ENCODE measurements at regions not wholly inside any gene's neighbourhood (a gene's known extent, or its start where the extent isn't known, plus 50 kb on each side); places are given as distances from the start of the nearest gene placed in this dataset.

- ATAC-seq: no peak; the same call in 2 of the 3 replicates
- DNase-seq (ENCODE audit: low spot score): no peak
- intact Hi-C loops (cut with micrococcal nuclease; ENCODE audit: unreplicated experiment) (no loop called here), in situ Hi-C loops (cut with HindIII; ENCODE audit: extremely low pct_ligation_motif_present, low pct_unique_long_range_greater_than_20kb) (no loop called here)
- no peak for FAIRE-seq
- WGBS (ENCODE audit: low lambda C conversion rate): 12% methylated on average over 8 of the region's 8 CpGs
- Histone ChIP-seq H3K27me3 (ENCODE audit: control insufficient read depth in 1 of 2, insufficient read depth in 2 of 2, low read length in 2 of 2) (peaks cover 0 to 10% of the 10 kb centered on the region in 2 experiments; a peak in 1 of 5 replicates), H3K9me3 (ENCODE audit: low read length) (no peaks in the 10 kb centered on the region), H3K4me1 (ENCODE audit: insufficient read depth, low read length) (peaks cover 11% of the 10 kb centered on the region), H3K4me3 (replicated peaks in 1 of 3; ENCODE audit: insufficient read depth in 1 of 3, low read depth in 2 of 3, low read length in 3 of 3) (no peak overlapping the region), H3K27ac (ENCODE audit: extremely low read length, insufficient read depth, low read length) (no peak overlapping the region), H4K20me1 (ENCODE audit: insufficient read depth, low read length) (no peaks in the 10 kb centered on the region), H3K9ac (ENCODE audit: insufficient read depth, low read depth, low read length) (no peak overlapping the region), H2AFZ (ENCODE audit: low read length) (no peak overlapping the region), H3K36me3 (replicated peaks in 1 of 2; ENCODE audit: control insufficient read depth in 1 of 2, insufficient read depth in 2 of 2, low read length in 2 of 2) (no peaks in the 10 kb centered on the region), H3K79me2 (ENCODE audit: insufficient read depth, low read length) (no peaks in the 10 kb centered on the region), H3K4me2 (ENCODE audit: low read depth, low read length) (no peak overlapping the region)
- TF ChIP-seq RBAK (CRISPR knock-in tag; IDR thresholded peaks at IDR 0.05) (no peak), ZNF292 (CRISPR knock-in tag; IDR thresholded peaks at IDR 0.05; ENCODE audit: borderline replicate concordance, low read depth) (no peak), XRCC5 (optimal IDR thresholded peaks at IDR 0.05; ENCODE audit: low read length) (no peak), CEBPB (IDR thresholded peaks at IDR 0.05; ENCODE audit: borderline replicate concordance, low read depth, low read length) (peak; percentile 86), CEBPG (CRISPR knock-in tag; IDR thresholded peaks at IDR 0.05) (peak; percentile 86), ZNF414 (CRISPR knock-in tag; IDR thresholded peaks at IDR 0.05) (no peak), MED13 (CRISPR knock-in tag; IDR thresholded peaks at IDR 0.05) (no peak), MEIS1 (CRISPR knock-in tag; IDR thresholded peaks at IDR 0.05; ENCODE audit: borderline replicate concordance) (no peak), ZNF580 (CRISPR knock-in tag; IDR thresholded peaks at IDR 0.05; ENCODE audit: borderline replicate concordance, low read depth) (no peak), GZF1 (CRISPR knock-in tag; IDR thresholded peaks at IDR 0.05) (peak; percentile 98), SCMH1 (CRISPR knock-in tag; IDR thresholded peaks at IDR 0.05; ENCODE audit: borderline replicate concordance) (no peak), ZBTB2 (CRISPR knock-in tag; IDR thresholded peaks at IDR 0.05; ENCODE audit: low read depth) (no peak), MLLT10 (CRISPR knock-in tag; IDR thresholded peaks at IDR 0.05) (no peak)
- TF ChIP-seq, protein P1, sequence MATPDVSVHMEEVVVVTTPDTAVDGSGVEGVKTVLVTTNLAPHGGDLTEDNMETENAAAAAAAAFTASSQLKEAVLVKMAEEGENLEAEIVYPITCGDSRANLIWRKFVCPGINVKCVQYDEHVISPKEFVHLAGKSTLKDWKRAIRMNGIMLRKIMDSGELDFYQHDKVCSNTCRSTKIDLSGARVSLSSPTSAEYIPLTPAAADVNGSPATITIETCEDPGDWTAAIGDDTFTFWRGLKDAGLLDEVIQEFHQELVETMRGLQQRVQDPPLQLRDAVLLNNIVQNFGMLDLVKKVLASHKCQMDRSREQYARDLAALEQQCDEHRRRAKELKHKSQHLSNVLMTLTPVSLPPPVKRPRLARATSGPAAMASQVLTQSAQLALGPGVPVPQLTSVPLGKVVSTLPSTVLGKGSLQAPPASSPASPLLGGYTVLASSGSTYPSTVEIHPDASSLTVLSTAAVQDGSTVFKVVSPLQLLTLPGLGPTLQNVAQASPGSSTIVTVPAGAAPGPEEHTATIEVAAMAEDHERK (CRISPR knock-in tag; IDR thresholded peaks at IDR 0.05; ENCODE audit: low read depth): no peak
- TF ChIP-seq, protein P2, sequence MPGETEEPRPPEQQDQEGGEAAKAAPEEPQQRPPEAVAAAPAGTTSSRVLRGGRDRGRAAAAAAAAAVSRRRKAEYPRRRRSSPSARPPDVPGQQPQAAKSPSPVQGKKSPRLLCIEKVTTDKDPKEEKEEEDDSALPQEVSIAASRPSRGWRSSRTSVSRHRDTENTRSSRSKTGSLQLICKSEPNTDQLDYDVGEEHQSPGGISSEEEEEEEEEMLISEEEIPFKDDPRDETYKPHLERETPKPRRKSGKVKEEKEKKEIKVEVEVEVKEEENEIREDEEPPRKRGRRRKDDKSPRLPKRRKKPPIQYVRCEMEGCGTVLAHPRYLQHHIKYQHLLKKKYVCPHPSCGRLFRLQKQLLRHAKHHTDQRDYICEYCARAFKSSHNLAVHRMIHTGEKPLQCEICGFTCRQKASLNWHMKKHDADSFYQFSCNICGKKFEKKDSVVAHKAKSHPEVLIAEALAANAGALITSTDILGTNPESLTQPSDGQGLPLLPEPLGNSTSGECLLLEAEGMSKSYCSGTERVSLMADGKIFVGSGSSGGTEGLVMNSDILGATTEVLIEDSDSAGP (CRISPR knock-in tag; IDR thresholded peaks at IDR 0.05; ENCODE audit: borderline replicate concordance): no peak
- TF ChIP-seq, protein P3, sequence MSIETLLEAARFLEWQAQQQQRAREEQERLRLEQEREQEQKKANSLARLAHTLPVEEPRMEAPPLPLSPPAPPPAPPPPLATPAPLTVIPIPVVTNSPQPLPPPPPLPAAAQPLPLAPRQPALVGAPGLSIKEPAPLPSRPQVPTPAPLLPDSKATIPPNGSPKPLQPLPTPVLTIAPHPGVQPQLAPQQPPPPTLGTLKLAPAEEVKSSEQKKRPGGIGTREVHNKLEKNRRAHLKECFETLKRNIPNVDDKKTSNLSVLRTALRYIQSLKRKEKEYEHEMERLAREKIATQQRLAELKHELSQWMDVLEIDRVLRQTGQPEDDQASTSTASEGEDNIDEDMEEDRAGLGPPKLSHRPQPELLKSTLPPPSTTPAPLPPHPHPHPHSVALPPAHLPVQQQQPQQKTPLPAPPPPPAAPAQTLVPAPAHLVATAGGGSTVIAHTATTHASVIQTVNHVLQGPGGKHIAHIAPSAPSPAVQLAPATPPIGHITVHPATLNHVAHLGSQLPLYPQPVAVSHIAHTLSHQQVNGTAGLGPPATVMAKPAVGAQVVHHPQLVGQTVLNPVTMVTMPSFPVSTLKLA (IDR thresholded peaks at IDR 0.05): no peak
- POLR2A ChIA-PET: no interaction called here
- CTCF ChIA-PET (ENCODE audit: low intra/inter-chr PET ratio, low total read pairs): no interaction called here
- no TSS peak for BruUV-seq (replicated peaks)
Observed at GRCh38 chr4:54550395-54551171, 107.2 kb upstream of the KIT start.
